ENCODE measurements at regions not wholly inside any gene's neighbourhood (a gene's known extent, or its start where the extent isn't known, plus 50 kb on each side); places are given as distances from the start of the nearest gene placed in this dataset.

DNA sequence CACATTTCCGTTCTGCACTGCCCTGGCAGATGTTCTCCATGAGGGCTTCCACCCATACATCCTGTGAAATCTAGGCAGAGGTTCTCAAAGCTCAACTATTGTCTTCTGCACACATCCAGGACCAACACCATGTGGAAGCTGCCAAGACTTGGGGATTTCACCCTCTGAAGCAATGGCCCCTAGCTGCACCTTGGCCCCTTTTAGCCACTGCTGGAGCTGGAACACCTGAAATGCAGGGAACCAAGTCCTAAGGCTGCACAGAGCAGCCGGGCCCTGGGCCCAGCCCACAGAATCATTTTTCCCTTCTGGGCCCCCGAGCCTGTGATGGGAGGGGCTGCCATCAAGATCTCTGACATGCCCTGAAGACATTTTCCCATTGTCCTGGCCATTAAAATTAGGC, 228.7 kb downstream of the ANXA1 start:
- no peaks in the 10 kb centered on the region for H4K20me1 ChIP-seq (ENCODE audit: insufficient read depth, low read length)
- no peak for ATAC-seq (ENCODE audit: insufficient read depth, low read depth)

DNA sequence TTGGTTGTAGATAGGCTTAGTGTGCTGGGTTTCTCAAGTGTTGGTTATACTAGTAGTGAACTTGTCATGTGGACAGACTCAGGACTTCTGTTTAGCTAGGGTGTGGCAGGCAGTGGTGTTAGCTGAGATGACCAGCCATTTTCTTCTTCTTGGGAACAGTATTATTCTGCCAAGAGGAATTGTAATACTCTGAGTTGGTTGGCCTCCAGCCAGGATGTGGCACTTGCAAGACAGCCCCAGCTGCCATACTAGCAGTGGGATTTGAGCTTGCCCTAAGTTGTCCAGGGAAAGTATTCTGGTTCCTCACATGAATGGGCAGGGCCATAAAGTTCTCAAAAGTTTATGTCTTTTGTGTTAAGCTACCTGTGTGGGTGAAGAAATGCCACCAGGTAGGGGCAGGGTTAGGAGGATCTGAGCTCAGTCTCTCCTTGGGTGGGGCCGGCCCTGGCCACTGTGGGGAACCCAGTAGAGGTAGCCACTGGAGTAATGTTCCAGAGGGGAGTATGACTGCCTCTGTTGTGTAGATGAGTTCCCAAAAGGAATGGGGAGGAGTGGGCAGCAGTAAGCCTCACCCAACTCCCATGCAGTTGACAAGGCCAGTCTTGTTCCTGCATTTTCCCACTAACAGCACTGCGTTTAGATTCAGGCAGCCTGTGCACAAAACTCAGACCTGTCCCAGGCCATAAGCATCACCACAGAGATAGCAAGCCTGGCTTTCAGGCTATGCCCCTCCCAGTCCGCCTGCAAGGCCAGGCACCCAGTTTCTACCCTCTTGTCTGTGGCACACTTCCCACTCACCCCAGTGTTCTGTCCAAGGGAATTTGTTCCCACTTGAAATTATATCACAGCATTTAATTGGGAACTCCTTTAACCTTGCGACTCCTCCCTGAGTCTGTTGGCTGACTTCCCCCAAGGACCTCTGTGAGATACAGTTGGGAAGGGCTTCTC, 250.7 kb downstream of the ANXA1 start:
- no peaks in the 10 kb centered on the region for H3K79me2 ChIP-seq (ENCODE audit: insufficient read depth, low read length)
- TF ChIP-seq, protein P1, sequence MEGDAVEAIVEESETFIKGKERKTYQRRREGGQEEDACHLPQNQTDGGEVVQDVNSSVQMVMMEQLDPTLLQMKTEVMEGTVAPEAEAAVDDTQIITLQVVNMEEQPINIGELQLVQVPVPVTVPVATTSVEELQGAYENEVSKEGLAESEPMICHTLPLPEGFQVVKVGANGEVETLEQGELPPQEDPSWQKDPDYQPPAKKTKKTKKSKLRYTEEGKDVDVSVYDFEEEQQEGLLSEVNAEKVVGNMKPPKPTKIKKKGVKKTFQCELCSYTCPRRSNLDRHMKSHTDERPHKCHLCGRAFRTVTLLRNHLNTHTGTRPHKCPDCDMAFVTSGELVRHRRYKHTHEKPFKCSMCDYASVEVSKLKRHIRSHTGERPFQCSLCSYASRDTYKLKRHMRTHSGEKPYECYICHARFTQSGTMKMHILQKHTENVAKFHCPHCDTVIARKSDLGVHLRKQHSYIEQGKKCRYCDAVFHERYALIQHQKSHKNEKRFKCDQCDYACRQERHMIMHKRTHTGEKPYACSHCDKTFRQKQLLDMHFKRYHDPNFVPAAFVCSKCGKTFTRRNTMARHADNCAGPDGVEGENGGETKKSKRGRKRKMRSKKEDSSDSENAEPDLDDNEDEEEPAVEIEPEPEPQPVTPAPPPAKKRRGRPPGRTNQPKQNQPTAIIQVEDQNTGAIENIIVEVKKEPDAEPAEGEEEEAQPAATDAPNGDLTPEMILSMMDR (IDR thresholded peaks at IDR 0.05; ENCODE audit: borderline replicate concordance, extremely low read depth, low read length, poor library complexity, severe bottlenecking) = no peak
- no peak for TF ChIP-seq EZH2 (IDR thresholded peaks at IDR 0.05; ENCODE audit: borderline replicate concordance, low read depth, low read length, severe bottlenecking)
- H3K9ac ChIP-seq (ENCODE audit: low read depth, low read length) = no peak overlapping the region
- H3K27ac ChIP-seq (ENCODE audit: low read length) = no peak overlapping the region
- no peaks in the 10 kb centered on the region for H3K36me3 ChIP-seq (ENCODE audit: insufficient read depth, low read length)
- no peaks in the 10 kb centered on the region for H3K4me1 ChIP-seq (ENCODE audit: insufficient read depth, low read length)
- H3K4me2 ChIP-seq (ENCODE audit: insufficient read depth, low read length) = no peak overlapping the region
- no peak overlapping the region for H2AFZ ChIP-seq (ENCODE audit: low read depth, low read length)
- DNase-seq (no peak), ATAC-seq (ENCODE audit: insufficient read depth, low read depth) (no peak)
- H3K4me3 ChIP-seq (ENCODE audit: low read depth in 1 of 2, low read length in 2 of 2) = no peak overlapping the region
- H3K27me3 ChIP-seq (ENCODE audit: insufficient read depth, low read length, poor library complexity) = no peaks in the 10 kb centered on the region
- H4K20me1 ChIP-seq (ENCODE audit: insufficient read depth, low read length) = no peaks in the 10 kb centered on the region
- peaks cover 4% of the 10 kb centered on the region for H3K9me3 ChIP-seq (ENCODE audit: insufficient read depth, low read length, severe bottlenecking)

More for the DNA sequence above, 228.7 kb downstream of the ANXA1 start:
- TF ChIP-seq, protein P1 (IDR thresholded peaks at IDR 0.05; ENCODE audit: borderline replicate concordance, extremely low read depth, low read length, poor library complexity, severe bottlenecking) = no peak
- no peak for TF ChIP-seq EZH2 (IDR thresholded peaks at IDR 0.05; ENCODE audit: borderline replicate concordance, low read depth, low read length, severe bottlenecking)
- no peak for DNase-seq
- Histone ChIP-seq H3K36me3 (ENCODE audit: insufficient read depth, low read length) (no peaks in the 10 kb centered on the region), H3K9ac (ENCODE audit: low read depth, low read length) (no peak overlapping the region), H3K27ac (ENCODE audit: low read length) (no peak overlapping the region), H3K4me1 (ENCODE audit: insufficient read depth, low read length) (no peaks in the 10 kb centered on the region), H3K9me3 (ENCODE audit: insufficient read depth, low read length, severe bottlenecking) (no peaks in the 10 kb centered on the region), H3K79me2 (ENCODE audit: insufficient read depth, low read length) (no peaks in the 10 kb centered on the region), H3K4me3 (ENCODE audit: low read depth in 1 of 2, low read length in 2 of 2) (no peak overlapping the region), H3K4me2 (ENCODE audit: insufficient read depth, low read length) (no peak overlapping the region), H3K27me3 (ENCODE audit: insufficient read depth, low read length, poor library complexity) (no peaks in the 10 kb centered on the region), H2AFZ (ENCODE audit: low read depth, low read length) (no peak overlapping the region)

DNA sequence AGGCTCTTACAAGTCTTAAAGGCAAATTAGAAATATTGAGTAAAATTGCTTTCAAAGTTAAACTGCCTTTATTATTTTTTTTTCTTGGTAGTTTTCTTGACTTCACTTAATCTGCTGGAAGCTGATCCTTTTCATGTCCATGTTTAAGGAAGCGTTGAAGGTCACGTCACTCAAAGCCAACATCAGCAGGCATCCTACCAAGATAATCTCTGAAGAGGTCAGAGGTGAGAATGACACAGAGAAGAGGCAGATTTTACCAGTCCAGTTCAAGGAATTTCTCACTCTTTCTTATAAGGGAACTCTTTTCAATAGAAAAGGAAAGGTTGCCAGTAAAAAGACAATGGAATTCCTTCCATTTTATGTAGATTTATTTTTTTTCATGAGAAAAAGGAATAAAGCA, 259.8 kb downstream of the ANXA1 start:
- Histone ChIP-seq H3K27me3 (ENCODE audit: insufficient read depth, low read length, poor library complexity) (no peaks in the 10 kb centered on the region), H3K4me3 (ENCODE audit: low read depth in 1 of 2, low read length in 2 of 2) (no peak overlapping the region), H3K36me3 (ENCODE audit: insufficient read depth, low read length) (no peaks in the 10 kb centered on the region), H2AFZ (ENCODE audit: low read depth, low read length) (no peak overlapping the region), H3K9me3 (ENCODE audit: insufficient read depth, low read length, severe bottlenecking) (no peaks in the 10 kb centered on the region), H3K79me2 (ENCODE audit: insufficient read depth, low read length) (no peaks in the 10 kb centered on the region), H3K9ac (ENCODE audit: low read depth, low read length) (no peak overlapping the region), H3K4me1 (ENCODE audit: insufficient read depth, low read length) (no peaks in the 10 kb centered on the region), H4K20me1 (ENCODE audit: insufficient read depth, low read length) (no peaks in the 10 kb centered on the region), H3K27ac (ENCODE audit: low read length) (no peak overlapping the region), H3K4me2 (ENCODE audit: insufficient read depth, low read length) (no peak overlapping the region)
- no peak for DNase-seq
- TF ChIP-seq, protein P1 (IDR thresholded peaks at IDR 0.05; ENCODE audit: borderline replicate concordance, extremely low read depth, low read length, poor library complexity, severe bottlenecking) = no peak
- TF ChIP-seq EZH2 (IDR thresholded peaks at IDR 0.05; ENCODE audit: borderline replicate concordance, low read depth, low read length, severe bottlenecking) = no peak
- ATAC-seq (ENCODE audit: insufficient read depth, low read depth) = no peak
